IMR-90 (cell line): ENCODE measurements at regions not wholly inside any gene's neighbourhood (a gene's known extent, or its start where the extent isn't known, plus 50 kb on each side); places are given as distances from the start of the nearest gene placed in this dataset.
"Not testable (repeated sequence)": the region's sequence is repeated elsewhere in the genome, so short reads cannot be mapped to it uniquely, and the experiment has no call there.

Experiments used
- CEBPB ChIP-seq: IDR thresholded peaks from 2 replicates; pipeline ENCODE4 v1.6.1; 2012; ENCODE audit warnings: low read depth, low read length, improper control_type of control experiment
- MXI1 ChIP-seq: IDR thresholded peaks from 2 replicates; pipeline ENCODE4 v1.6.1; 2012; ENCODE audit warnings: low read depth, mild to moderate bottlenecking, low read length, moderate library complexity, borderline replicate concordance
- POLR2A ChIP-seq: IDR thresholded peaks from 2 replicates; pipeline ENCODE4 v1.6.1; 2012; ENCODE audit warnings: mild to moderate bottlenecking, low read depth, low read length
- TF ChIP-seq, protein P1 (sequence below): conservative IDR thresholded peaks from 2 replicates; pipeline ENCODE4 v1.5.1; 2012; ENCODE audit warnings: mild to moderate bottlenecking, low read depth, low read length, improper control_type of control experiment

DNA sequence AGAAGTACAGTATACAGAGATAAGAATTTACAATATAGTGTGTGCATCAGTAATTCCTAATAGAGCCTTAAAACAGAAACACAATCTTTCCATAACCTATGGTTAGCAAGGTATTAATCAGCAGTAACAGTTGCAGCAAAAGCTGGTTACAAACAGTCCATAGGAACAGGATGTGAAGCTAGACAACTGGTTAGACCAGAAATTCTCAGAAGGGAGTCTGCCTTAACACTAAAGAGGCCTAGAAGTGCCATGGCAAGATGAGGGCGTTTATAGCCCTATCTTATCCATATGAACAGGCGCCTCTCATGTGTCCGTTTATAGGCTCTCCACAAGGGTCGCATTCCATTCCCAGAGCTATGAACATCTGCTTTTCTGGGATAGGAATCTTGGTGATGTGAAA lies 450.1 kb downstream of the C12orf50 start:
- TF ChIP-seq MXI1, POLR2A, CEBPB: not testable (repeated sequence)
- TF ChIP-seq, protein P1, sequence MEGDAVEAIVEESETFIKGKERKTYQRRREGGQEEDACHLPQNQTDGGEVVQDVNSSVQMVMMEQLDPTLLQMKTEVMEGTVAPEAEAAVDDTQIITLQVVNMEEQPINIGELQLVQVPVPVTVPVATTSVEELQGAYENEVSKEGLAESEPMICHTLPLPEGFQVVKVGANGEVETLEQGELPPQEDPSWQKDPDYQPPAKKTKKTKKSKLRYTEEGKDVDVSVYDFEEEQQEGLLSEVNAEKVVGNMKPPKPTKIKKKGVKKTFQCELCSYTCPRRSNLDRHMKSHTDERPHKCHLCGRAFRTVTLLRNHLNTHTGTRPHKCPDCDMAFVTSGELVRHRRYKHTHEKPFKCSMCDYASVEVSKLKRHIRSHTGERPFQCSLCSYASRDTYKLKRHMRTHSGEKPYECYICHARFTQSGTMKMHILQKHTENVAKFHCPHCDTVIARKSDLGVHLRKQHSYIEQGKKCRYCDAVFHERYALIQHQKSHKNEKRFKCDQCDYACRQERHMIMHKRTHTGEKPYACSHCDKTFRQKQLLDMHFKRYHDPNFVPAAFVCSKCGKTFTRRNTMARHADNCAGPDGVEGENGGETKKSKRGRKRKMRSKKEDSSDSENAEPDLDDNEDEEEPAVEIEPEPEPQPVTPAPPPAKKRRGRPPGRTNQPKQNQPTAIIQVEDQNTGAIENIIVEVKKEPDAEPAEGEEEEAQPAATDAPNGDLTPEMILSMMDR, result not testable (repeated sequence)
